GM19023 (cell line): ENCODE measurements at regions not wholly inside any gene's neighbourhood (a gene's known extent, or its start where the extent isn't known, plus 50 kb on each side); places are given as distances from the start of the nearest gene placed in this dataset.

Experiments used
- ATAC-seq: cut with Tn5 transposase; IDR thresholded peaks from one replicate; pipeline ENCODE4 v1.9.1; 2021; ENCODE audit warnings: mild to moderate bottlenecking, moderate library complexity; ENCODE audit not compliant: unreplicated experiment

- ATAC-seq, result no peak
Observed at GRCh38 chr6:4620284-4621151, 155.7 kb upstream of the CDYL start.

GRCh38 chr6:4616311-4616710 lies 159.9 kb upstream of the CDYL start:
- no peak for ATAC-seq

GRCh38 chr6:4615891-4616290 lies 160.3 kb upstream of the CDYL start:
- no peak for ATAC-seq

GRCh38 chr6:4615231-4615630 lies 161.0 kb upstream of the CDYL start:
- ATAC-seq, result no peak

- no peak for ATAC-seq
Observed at GRCh38 chr6:4614637-4615036, 161.6 kb upstream of the CDYL start.

GRCh38 chr6:4613795-4614194 lies 162.4 kb upstream of the CDYL start:
- ATAC-seq, result no peak

GRCh38 chr6:4613381-4613780 lies 162.8 kb upstream of the CDYL start:
- ATAC-seq, result no peak

GRCh38 chr6:4612636-4613171 lies 163.5 kb upstream of the CDYL start:
- no peak for ATAC-seq

GRCh38 chr6:4611429-4612129 lies 164.6 kb upstream of the CDYL start:
- ATAC-seq, result no peak

- ATAC-seq, result no peak
Observed at GRCh38 chr6:4610256-4610655, 165.9 kb upstream of the CDYL start.

- no peak for ATAC-seq
Observed at GRCh38 chr6:4608361-4609115, 167.7 kb upstream of the CDYL start.

- no peak for ATAC-seq
Observed at GRCh38 chr6:4607793-4608192, 168.4 kb upstream of the CDYL start.

- no peak for ATAC-seq
Observed at GRCh38 chr6:4606821-4607704, 169.1 kb upstream of the CDYL start.

- ATAC-seq, result no peak
Observed at GRCh38 chr6:4606016-4606415, 170.2 kb upstream of the CDYL start.

- ATAC-seq, result no peak
Observed at GRCh38 chr6:4603856-4604369, 172.3 kb upstream of the CDYL start.

GRCh38 chr6:4603291-4603690 lies 172.9 kb upstream of the CDYL start:
- no peak for ATAC-seq

- ATAC-seq, result no peak
Observed at GRCh38 chr6:4599924-4600323, 176.3 kb upstream of the CDYL start.

- ATAC-seq, result no peak
Observed at GRCh38 chr6:4598384-4598995, 177.7 kb upstream of the CDYL start.

- ATAC-seq, result no peak
Observed at GRCh38 chr6:4593951-4594350, 182.3 kb upstream of the CDYL start.

- no peak for ATAC-seq
Observed at GRCh38 chr6:4592026-4592425, 184.2 kb upstream of the CDYL start.
